GM18858 (cell line): ENCODE measurements at regions not wholly inside any gene's neighbourhood (a gene's known extent, or its start where the extent isn't known, plus 50 kb on each side); places are given as distances from the start of the nearest gene placed in this dataset.
"Not testable (repeated sequence)": the region's sequence is repeated elsewhere in the genome, so short reads cannot be mapped to it uniquely, and the experiment has no call there.

Experiments used
- ATAC-seq: cut with Tn5 transposase; IDR thresholded peaks from one replicate; pipeline ENCODE4 v1.9.1; 2021; ENCODE audit not compliant: unreplicated experiment

DNA sequence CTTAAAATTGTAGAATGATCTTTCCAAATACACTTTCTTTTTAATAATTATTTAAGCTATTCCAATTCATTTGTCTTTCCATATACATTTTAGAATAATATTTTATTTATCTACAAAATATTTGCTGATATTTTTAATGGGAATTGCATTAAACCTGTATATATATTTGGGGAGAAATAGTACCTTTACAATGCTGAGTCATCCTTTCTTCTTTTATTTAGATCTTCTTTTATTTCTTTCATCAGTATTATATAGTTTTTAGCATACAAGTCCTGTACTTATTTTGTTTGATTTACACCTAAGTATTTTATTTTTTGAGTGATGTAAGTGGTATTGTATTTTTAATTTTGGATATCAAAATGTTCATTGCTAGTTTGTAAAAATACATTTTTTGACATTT is 639.5 kb upstream of the GOT2 start:
- ATAC-seq = no peak

DNA sequence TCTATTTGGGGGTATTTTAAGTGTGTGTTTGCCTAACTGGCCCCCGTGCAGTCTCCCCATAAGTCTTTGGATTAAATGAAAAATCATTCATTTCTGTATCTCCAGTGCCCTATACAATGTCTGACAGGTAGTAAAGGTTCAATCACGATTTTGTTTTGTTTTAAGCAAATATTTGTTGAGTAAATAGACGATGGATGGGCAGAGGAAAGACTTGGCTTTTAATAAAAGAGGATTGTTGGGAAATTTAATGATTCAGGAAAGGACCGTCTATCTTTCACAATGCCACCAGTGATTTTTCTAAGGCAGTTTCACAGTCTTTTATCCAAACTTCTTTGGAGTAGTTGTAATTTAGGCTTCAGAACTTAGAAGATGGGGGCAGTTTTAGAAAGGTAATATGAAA is 636.6 kb upstream of the GOT2 start:
- no peak for ATAC-seq

DNA sequence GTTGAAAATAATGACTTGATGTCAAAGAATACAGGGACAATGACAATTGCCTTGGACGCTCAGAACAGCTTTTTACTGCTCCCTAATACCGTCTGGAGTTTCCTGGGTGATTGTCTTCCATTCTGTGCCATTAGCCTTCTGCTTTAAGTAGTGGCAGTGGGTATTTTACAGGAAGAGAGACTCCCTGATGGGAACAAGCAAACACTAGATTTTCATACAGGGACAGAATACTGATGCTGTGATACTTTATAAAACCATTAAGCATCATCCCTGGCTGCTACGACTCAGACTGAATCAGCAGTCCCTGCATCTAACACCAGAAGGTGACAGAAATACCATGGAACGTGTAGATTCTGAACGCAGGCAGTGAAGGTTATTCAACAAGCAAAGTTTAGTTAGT is 635.4 kb upstream of the GOT2 start:
- ATAC-seq = no peak

DNA sequence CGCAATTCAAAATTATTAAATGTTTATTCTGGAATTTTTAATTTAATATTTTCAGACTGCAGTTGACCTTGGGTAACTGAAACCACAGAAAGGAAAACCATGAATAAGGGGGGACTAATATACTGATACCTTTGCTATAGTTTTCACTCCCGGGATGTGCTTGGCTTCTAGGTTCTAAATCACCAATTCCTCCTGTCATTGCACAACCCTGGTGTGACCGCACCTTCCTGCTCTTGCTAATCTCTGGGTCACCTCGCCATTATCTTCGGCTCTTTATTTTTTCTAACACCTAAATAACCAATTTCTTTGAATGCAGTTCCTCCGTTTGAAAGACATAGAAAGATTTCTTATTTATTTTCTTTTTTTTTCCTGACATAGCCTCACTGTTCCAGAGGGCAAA is 634.5 kb upstream of the GOT2 start:
- no peak for ATAC-seq

DNA sequence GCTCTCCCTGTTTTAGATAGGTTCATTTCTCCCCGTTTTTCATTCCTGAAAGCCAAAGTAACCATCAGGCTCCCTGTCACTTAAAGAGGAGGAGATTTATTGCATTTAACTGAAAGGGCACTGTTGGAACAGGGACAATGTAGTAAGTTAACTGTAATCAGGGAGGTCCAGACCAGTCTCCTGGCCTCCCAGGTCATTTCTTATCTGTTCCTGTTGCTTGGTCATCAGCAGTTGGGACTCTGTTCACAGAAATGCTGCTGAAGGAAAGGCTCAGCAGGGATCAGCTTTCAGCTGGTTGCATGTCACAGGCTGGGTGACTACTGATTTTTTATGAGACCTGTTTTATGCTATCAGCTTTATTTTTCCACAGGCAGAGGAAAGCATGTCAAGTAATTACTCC is 622.6 kb upstream of the GOT2 start:
- ATAC-seq = no peak

DNA sequence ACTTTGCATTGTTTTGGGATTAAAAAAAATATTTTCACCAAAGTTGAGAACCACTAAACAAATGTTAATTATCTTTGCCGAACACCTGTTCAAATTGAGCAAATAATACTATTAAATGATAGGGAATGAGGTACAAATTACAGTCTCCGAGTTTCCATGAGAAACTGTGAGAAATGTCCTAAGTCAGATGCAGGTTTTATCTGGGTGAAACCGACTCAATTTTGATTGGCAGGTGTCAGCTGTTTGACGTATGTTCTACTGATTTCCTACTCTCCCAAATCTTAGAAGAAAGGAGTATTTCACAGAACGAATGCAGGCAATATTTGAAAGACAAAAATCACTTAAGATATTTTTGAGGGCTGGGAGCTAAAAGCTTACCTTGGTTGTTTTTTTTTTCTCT is 622.0 kb upstream of the GOT2 start:
- ATAC-seq = no peak

DNA sequence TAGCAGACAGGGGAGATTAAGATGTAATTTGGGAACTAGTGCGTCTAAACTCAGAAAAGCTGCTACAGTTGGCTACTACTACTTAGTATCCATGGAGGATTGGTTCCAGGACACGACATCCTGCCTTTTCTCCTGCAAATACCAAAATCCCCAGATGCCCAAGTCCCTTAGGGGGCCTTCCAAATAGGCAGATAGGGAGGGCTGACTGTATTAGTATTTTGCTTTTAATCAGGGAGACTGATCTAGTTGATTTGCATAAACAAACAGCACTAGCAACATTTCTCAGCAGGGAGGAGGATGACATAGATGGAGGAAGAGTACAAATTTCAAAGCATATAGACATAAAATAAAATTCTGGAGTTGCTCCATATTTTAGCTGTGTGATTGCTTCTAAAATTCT is 621.6 kb upstream of the GOT2 start:
- ATAC-seq = no peak

DNA sequence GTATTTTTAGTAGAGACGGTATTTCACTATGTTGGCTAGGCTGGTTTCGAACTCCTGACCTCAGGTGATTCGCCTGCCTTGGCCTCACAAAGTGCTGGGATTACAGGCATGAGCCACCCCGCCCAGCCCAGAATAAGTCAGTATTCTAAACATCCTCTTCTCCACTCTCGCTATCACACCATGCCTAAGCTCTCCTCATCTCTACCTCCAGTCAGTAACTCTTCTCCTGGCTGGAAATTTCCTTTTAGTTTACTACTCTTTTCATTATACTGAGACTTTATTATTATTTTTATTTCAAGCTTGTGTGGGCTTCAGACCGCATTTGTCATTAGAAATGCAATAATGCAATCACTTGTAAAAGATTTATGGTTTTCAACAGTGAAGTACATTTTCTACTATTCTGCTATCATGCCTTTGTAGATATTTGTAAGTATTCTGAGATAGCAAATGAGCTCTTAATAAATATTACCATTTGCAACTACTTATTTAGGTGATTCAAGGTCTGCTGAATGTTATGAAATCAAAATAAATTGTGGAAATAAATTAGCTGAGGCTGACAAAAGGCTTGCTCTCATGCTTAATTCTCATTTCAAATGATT is 617.3 kb upstream of the GOT2 start:
- no peak for ATAC-seq

DNA sequence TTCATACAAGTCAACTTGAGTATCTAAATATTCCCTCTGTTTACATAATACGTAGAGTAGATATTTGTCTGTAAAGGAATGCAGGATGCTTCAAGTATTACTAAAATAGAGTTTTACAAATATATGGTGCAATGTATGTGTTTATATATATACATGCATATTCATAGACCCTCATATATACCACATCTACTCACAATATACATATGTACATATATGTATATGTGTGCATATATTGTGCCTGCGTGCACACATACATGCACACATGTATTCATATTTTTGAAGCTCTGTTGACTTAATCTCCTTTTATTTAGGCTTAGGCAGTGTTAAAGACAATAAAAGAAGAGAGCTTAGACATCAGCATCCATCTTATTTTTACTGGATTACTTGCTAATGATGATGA is 616.6 kb upstream of the GOT2 start:
- no peak for ATAC-seq

DNA sequence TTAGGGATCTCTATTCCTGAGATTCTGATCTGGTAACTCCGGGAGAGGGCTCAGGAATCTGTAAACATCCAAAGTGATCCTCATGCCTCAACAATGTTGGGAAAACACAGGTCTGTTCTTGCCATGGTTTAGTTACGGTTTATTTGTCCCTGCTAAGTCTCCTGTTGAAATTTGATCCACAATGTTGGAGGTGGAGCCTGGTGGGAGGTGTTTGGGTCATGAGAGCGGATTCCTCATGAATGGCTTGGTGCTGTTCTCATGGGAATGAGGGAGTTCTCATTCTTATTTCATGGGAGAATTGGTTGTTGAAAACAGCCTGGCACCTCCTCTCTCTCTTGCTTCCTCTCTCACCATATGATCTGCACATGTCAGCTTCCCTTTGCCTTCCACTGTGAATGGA is 608.6 kb upstream of the GOT2 start:
- no peak for ATAC-seq

DNA sequence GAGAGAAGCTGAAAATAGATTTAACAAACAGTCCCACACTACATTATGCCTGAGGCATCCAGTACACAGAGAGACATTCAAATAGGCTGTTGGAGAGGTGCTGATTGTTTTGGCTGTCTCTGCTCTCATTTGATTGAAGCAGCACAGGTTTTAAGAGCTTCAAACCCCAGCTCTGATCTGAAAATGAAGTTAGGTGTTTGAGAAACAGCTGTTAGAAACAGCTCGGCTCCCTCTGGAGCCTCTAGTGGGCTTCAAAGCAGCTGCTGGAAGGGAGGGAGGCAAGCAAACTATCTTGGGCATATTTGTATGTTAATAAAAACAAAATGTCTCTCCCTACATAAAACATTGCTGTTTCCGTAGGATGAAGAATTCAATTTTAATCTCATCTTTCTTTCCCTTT is 607.3 kb upstream of the GOT2 start:
- ATAC-seq = no peak

DNA sequence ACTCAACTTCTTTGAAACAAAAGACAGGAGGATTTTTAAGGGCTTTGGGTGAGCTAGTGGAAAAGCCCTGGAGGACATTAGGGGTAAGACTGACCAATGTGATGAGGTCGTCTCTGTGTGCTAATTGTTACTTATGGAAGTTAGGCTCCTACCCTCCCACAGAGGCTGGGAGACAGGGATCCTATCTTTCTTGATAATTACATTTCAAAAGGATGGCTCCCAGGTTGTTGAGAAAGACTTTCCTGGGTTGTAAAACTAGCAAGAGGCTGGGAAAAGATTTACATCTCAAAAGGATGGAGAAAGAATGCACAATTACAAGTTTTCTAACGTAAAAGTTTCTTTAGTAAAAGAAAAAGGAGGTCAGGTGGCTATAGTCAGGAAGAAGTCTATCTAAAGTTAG is 605.8 kb upstream of the GOT2 start:
- ATAC-seq = no peak

DNA sequence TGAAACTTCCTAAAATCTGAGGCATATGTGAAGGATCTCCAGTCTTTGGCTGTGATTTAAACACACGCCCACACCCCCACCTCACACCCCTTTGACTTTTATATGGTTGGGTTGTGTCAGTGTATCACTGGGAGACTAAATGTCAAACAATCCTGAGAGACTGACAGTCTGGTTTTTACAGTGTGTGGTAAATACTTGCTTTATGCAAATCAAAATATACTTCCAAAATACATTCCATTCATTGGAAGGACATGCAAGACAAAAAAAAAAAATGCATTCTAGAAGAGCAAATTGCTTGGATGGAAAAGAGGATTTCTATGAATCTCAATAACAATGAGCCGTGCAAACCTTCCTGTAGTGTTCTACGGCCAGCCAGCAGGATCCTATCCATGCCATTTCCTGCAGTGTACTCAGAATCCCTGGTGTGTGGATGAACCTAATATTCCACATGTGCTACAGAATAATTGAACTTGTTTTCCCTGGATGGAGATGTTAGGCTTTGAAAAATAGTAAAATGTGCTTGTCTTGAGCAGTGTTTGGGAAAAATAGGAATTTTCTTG is 602.1 kb upstream of the GOT2 start:
- ATAC-seq = no peak

DNA sequence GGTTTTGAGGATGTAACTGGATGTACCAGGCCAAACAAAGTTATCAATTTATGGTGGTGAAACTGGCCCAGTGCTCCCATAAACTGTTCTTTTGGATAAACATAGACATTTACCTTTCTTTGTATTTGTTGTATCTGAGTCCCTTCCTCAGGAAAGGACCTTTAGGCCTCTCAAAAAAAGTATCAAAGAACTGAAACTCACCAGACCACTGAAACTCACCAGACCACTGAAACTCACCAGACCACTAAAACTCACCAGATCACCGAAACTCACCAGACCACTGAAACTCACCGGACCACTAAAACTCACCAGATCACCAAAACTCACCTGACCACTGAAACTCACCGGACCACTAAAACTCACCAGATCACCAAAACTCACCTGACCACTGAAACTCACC is 597.6 kb upstream of the GOT2 start:
- ATAC-seq = not testable (repeated sequence)

DNA sequence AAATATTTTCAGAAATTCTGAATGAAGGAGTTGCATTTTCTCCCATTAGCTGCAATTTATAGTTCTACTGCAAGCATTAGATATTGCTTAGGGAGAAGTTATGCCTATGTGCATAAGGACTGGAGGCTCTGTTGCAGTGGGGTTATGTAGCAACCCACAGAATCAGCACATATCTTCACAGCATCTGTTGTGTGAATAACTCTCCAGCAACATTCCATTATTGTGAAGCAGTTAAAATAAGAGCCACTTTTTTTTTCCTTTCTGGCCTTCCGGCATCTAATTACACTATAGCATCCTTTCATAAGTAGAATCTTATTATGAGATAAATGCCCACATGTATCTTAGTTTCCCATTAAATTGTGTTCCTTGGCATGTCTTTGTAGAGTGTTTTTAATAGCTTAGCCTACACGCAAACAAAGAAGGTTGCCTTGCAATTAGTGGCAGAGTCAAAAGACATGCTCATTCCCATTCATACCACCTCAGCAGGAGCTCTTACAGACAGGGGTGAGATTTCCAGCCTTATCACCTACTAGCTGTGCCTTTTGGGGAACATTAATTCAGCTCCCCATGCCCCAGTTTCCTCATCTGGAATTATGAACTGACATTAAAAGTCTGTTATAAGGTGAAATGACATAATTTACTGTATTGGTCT is 596.0 kb upstream of the GOT2 start:
- ATAC-seq = no peak

DNA sequence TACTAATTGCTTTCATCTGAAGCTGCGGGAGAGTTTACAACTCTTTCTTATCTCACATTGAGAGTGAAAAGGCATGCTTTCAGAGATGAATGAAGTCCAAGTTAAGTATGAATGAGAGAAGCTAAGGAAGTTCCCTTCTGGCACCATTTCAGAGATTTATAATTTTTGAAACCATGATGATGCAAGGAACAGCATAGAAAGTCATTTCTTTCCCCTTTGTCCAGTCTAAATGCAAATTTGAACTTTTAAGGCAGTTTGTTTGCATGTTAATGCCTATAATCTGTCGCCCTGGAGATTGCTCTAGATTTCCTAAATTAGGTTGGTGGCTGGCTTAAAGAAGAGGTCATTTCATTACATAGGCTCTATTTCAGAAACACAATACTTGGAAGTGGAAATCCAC is 594.8 kb upstream of the GOT2 start:
- no peak for ATAC-seq

DNA sequence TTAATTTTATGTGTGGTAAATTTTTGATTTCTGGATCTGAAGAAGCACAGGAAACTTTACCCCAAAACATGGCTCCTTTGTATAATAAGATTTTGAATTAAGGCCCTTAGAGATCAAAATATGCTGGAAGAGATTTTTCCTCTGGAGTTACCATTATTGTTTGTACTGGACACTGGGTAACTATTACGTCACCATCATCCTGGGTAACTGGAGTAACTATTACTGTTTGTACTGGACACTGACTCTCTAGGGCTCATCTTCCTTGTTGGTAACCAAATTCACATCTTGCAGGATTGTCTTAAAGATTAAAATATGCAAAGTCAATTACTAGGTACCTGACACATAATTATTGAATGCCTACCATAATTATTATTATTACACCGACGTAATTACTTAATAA is 593.8 kb upstream of the GOT2 start:
- ATAC-seq = no peak

DNA sequence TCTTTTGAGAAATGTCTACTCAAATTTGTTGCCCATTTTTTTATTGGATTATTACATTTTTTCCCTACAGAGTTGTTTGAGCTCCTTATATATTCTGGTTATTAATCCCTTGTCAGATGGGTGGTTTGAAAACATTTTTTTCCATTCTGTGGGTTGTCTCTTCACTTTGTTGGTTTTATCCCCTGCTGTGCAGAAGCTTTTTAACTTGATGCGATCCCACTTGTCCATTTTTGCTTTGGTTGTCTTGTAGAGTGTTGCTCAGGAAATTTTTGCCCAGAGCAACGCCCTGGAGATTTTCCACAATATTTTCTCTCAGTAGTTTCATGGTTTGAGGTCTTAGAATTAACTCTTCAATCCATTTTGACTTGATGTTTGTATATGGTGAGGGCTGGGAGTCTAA is 592.8 kb upstream of the GOT2 start:
- ATAC-seq = no peak

DNA sequence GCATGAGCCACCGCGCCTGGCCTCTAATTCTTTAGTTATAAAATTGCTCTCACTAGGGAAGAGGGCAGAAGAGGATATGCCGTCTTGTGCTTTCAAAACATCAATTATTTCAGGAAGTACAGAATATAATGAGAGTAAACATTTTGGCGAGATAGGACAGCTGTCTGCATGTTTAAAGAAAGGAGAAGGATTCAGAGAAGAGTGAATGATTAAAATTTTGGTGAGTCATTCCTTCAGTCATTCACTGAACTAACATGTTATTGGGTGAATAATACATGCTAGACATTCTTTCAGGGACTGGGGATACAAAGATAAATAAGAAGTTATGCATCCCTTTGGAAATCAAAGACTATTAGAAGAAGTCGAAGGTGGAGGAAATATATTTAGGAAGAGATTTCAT is 590.3 kb upstream of the GOT2 start:
- no peak for ATAC-seq

DNA sequence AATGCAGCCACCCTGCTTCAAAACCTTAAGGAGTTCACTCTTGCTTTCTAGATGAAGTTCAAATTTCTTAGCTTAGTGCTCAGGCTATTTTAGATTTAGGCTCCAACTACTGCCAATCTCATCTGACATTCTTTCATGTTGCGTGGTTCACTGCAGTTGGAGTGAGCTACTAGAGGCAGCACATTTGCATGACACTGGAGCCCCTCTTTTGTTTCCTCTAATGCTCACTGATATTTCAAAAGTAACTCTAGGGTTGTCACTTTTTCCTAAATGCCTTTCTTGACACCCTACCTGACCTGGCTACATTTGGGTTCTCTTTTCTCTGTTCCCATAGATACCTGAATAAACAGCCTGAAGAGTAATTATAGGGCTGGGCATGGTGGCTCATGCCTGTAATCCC is 586.5 kb upstream of the GOT2 start:
- ATAC-seq = no peak

DNA sequence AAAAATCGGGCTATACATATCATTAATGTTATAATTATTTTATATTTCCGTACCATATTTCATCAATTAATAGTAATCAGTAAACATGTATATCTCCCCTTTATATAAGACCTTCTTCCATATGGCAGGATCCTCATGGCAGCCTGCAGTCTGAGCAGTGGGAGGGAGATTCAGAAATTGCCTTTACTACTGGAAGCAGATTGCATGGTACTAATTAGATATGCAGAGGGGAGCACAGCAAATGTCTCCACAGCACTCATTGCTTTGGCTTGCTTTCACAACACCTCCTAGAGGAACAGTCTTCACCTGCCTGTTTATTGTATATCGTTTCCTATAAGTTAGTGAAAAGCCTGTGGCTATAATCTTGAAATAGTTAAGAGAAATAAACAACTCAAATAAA is 585.8 kb upstream of the GOT2 start:
- no peak for ATAC-seq

DNA sequence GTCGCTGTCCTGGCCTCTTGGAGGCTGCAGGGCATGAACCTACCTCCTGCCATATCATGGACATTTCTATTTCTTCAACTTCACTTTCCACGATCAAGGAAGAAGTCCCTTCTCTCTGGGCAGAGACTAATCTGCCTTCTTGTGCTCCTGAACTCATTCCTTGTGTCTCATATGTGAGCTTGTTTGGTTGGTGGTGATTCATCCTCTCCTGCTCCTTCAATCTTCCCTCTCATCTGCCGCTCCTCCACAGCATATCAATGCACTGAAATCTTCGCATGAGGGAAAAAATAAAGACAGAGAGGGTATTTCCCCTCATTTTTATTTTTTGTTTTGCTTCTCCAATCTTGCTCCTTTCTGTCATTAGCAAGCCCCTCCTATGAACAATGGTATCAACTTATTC is 571.7 kb upstream of the GOT2 start:
- ATAC-seq = no peak

DNA sequence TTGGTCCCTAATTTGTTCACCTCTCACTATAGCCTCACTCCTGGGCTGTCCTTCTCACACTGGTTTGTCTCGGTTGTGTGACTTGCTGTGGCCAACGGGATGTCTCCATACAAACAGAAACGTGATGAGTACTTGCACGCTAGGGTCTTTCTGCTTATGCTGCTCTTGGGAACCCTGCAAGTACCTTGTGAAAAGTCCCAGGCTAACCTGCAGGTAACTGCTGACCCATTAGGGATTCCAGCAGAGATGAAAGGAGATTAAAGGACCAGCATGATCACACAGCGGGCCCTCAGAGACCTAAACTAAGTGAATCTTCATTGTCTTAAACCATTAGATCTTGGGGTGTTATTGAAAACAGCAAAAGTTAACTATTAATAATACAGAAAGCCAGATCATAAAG is 562.8 kb upstream of the GOT2 start:
- no peak for ATAC-seq
